SK-N-SH (cell line): ENCODE measurements at regions not wholly inside any gene's neighbourhood (a gene's known extent, or its start where the extent isn't known, plus 50 kb on each side); places are given as distances from the start of the nearest gene placed in this dataset.

ENCODE experiments used
- CHD2 ChIP-seq: fragments of 150-350 bp; IDR thresholded peaks from 2 replicates; pipeline ENCODE4 v1.6.1; 2018; ENCODE audit warnings: low read length; ENCODE audit not compliant: partially characterized antibody
- CTCF ChIP-seq: fragments of 200-600 bp; sonication (generic); IDR thresholded peaks from 2 replicates; pipeline ENCODE4 v1.6.1; 2017; ENCODE audit warnings: antibody characterized with exemption, mild to moderate bottlenecking, moderate library complexity
- JUND ChIP-seq: IDR thresholded peaks from 2 replicates; pipeline ENCODE4 v1.4.0; 2012
- MXI1 ChIP-seq: IDR thresholded peaks from 2 replicates; pipeline ENCODE4 v1.6.1; 2012; ENCODE audit warnings: mild to moderate bottlenecking, low read depth, low read length, improper control_type of control experiment
- NRF1 ChIP-seq: IDR thresholded peaks from 2 replicates; pipeline ENCODE4 v1.6.1; 2012; ENCODE audit warnings: low read depth, mild to moderate bottlenecking, low read length
- POLR2AphosphoS5 ChIP-seq: IDR thresholded peaks from 2 replicates; pipeline ENCODE4 v1.6.1; 2012; ENCODE audit warnings: low read depth, low read length
- RAD21 ChIP-seq: IDR thresholded peaks from 2 replicates; pipeline ENCODE4 v1.6.1; 2012; ENCODE audit warnings: mild to moderate bottlenecking, low read length
- RFX5 ChIP-seq: IDR thresholded peaks from 2 replicates; pipeline ENCODE4 v1.6.1; 2012; ENCODE audit warnings: mild to moderate bottlenecking, improper control_type of control experiment, low read length
- TAF1 ChIP-seq: IDR thresholded peaks from 2 replicates; pipeline ENCODE4 v1.6.1; 2012; ENCODE audit warnings: low read depth, mild to moderate bottlenecking, low read length, moderate library complexity, borderline replicate concordance
- TCF12 ChIP-seq: IDR thresholded peaks from 2 replicates; pipeline ENCODE4 v1.4.0; 2012
- TF ChIP-seq, protein P1 (sequence below): IDR thresholded peaks from 2 replicates; pipeline ENCODE4 v1.4.0; 2012; ENCODE audit warnings: low read depth

- TF ChIP-seq CHD2 (no peak), MXI1 (no peak), RFX5 (no peak), TCF12 (no peak), CTCF (no peak), TAF1 (no peak), JUND (no peak), NRF1 (no peak), POLR2AphosphoS5 (no peak), RAD21 (no peak)
- TF ChIP-seq, protein P1, sequence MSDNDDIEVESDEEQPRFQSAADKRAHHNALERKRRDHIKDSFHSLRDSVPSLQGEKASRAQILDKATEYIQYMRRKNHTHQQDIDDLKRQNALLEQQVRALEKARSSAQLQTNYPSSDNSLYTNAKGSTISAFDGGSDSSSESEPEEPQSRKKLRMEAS: no peak
Measured at GRCh38 chr10:6990891-6991290, 410.8 kb upstream of the PRKCQ start.
